HG03571 (cell line): ENCODE measurements at regions not wholly inside any gene's neighbourhood (a gene's known extent, or its start where the extent isn't known, plus 50 kb on each side); places are given as distances from the start of the nearest gene placed in this dataset.
"Not testable (repeated sequence)": the region's sequence is repeated elsewhere in the genome, so short reads cannot be mapped to it uniquely, and the experiment has no call there.

Experiments
- ATAC-seq: cut with Tn5 transposase; IDR thresholded peaks from one replicate; pipeline ENCODE4 v1.9.1; 2021; ENCODE audit not compliant: unreplicated experiment

DNA sequence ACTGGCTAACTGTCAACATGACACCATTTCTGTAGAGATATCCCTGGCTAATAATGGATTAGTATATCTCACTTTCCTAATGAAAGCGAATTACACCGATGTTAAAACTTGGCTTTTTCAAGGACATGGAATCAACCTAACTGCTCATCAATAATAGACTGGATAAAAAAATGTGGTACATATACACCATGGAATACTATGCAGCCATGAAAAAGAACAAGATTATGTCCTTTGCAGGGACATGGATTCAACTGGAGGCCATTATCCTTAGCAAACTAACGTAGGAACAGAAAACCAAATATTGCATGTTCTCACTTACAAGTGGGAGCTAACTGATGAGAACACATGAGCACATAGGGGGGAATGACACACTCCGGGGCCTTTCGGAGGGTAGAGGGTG lies 62.6 kb downstream of the ZIC1 start:
- ATAC-seq, result no peak

DNA sequence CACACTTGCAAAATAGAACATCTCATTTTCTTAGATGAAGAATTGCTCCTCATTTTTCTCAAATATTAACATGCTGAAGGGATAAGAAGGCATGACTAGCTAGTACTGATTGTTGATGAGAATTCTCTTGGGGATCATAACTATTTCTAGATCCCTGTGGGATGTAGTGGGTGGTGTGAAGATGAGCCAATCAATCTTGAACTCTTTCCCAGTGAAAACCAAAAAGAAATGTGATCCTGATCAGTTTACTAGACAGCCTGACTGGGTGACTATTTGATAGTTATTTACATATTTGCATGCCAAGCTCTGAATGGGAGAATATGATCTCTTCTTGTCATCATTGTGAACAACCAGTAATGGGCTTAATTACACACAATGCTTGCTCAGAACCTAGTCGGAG lies 63.7 kb downstream of the ZIC1 start:
- no peak for ATAC-seq

DNA sequence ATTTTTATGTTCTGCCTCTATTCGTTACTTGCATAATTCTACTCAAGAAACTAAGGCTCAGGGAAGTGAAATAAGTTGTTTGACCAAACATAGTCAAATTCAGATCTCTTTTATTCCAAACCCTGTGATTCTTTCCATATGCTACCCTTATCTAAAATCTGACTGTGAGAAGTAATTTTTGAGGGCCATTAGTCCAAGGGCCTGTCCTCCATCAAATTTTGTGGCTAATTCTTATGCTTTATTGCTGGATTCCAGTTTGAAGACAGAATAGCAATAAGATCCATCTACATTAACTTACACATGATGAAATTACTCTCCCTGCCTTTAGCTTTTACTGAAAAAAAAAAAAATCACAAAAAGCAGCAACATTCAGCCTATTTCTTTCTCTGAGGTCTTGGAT lies 74.0 kb downstream of the ZIC1 start:
- ATAC-seq, result no peak

DNA sequence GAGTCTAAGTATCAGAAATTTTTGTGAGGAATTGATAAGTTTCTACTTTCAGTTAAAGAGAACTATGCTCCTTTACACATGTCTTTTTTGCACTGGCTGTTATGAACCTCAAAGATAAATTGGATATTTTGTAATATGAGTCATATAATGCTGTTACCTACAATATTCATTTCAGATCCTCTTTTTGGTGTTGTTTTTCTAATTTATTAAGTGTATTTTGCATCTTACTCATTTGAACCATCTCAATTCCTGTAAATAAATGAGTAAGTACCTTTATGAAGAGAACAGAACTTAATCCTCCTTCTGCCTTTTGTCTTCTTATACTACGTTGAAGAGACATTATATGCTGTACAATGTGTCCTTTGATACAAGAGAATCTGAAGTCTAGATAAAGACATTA lies 74.4 kb downstream of the ZIC1 start:
- ATAC-seq, result no peak

DNA sequence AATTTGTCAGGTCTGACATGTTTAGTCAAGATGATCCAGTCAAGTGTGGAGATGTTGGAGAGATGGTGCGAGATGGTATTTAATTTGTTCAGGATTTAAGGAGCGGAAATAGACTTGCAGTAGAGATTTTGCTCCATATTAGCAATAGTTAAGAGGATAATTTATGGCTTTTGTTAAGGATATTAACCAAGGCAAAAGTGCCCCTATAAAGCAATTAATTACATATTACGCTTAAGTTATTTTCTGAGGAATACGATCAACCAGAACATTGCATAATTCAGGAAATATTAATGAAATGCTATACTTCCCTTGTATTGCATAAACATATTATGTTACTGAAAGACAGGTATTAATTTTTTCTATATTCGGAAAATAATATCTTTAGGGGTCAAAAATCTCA lies 83.9 kb downstream of the ZIC1 start:
- no peak for ATAC-seq

DNA sequence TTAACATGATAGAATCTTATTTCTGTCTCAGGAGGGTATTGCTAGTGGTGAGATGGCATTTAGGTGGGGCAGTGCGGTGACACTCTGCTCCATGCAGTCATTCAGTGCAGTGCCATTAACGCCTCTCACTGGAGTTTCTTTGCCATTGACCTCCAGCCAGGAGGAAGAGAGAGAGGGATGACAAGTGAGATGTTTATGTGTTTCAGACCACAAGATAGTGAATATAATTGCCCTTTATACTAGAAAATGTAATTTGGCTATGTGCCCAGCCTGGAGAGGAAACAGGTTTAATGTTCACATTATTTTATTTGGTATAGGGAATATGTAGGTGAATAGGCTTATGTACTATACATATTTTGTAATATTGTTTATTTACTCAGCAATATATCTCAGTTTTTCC lies 84.5 kb downstream of the ZIC1 start:
- no peak for ATAC-seq

DNA sequence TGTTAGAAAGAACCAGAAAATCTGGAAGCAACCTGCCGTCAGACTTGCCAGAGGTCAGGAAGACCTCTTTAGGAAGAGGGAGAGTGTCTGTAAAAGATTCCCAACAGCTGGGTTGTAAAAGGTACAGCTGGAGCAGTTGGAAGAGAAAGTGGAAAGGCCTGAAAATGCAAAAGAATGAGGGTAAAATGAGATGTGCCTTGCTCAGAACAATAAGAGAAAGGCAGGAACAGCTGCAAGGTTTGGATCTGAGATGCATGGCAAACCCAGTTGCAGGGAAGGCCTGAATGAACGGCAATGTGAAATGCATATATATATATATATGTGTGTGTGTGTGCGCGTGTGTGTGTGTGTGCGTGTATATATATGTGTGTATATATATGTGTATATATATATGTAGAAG lies 88.1 kb downstream of the ZIC1 start:
- no peak for ATAC-seq

DNA sequence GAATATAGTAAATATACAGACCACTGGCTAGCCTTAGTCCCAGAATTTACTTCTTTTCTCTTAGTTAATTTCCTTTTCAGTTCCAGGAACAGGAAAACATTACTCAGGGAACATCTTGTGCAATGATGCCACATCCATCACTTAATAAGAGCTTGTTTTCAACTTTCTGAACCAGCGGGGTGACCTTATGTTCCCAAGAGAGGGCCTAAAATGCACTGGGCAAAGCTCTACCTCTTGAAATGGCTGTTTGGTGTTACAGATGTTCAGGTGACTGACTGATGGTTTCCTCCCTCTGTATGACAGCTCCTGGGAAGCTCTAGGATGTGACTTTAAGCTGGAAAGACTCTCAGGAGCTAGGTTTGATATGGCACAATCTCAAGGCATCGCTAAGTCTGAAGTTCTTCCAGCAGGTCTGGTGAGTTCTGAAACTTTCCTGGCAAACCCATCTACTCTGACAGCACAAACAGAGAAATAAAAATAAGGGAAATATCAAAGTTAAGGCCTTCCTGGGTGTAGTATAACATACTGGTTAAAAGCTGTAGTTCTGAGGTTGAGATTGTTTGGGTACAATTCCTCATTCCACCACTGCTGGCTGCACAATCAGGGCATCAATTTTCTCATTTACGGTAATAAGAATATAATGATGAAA lies 98.6 kb downstream of the ZIC1 start:
- ATAC-seq, result no peak

DNA sequence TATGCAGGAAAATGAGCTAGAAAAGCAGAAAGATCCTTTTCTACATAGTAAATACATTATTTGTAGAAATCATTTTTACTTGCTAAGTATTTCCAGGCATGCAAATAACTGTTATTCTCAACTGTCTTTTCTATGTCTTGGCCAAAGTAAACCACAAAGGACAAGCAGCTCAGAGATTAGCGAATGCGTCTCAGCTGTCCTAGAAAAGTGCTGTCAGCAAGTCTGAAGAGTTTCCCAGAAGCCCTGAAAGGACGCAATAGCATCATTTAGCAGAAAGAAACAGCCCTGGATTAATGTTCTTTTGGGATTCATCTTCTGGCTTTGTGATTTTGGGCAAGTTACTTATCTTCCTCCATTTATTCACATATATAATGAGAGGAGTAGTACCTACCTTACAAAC lies 100.3 kb downstream of the ZIC1 start:
- no peak for ATAC-seq

DNA sequence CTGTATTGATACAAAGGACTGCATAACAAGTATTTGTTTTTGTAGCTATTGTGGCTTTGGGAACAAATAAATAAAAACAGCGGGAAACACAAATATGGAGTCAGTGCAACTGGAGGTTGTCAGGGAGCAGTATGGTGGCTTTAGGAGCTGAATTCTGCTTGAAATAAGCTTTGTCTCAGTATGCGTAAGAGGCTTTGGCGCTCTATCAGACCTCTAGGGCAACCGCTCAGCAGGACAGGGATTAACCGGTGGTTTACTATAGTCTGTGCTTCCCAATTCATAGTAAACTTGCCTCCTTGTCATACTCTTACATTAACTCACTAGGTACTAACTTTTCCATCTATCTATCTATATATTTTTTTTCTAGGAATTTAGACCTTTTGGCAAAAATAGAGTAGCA lies 104.6 kb downstream of the ZIC1 start:
- no peak for ATAC-seq

DNA sequence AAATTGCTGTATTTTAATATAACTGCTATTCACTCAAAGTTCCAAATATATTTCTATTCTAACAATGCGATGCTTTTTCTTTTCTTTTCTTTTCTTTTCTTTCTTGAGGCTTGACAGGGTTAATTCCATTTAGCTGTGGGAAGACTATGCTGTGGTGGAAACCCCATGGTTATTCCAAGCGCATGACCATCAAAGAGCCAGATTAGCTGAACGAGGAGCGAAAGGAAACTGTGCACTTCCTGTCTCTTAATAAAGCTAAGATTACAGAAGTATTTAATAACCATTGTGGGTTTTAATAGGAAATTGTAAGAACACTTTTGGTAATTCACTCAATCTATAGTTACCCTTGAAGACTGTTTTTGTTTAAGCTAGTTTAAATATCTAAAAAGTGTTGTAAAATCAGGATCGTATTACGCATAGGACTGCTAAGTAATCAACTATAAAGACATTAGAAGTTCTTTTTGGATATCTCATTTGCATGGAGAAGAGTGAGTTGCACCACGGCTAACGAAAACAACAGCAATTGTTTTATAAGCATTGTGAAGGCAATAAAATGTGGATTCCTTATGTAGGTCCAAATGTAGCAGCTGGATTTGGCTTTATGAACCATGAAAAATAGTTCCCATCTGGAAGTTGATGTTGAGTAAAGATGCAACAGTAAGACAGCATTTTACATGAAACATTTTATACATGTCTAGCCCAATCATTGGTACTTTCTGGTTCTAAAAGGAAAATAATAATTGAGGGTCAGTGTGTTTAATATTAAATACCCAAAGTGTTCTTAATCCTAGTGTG lies 105.4 kb downstream of the ZIC1 start:
- ATAC-seq, result no peak

DNA sequence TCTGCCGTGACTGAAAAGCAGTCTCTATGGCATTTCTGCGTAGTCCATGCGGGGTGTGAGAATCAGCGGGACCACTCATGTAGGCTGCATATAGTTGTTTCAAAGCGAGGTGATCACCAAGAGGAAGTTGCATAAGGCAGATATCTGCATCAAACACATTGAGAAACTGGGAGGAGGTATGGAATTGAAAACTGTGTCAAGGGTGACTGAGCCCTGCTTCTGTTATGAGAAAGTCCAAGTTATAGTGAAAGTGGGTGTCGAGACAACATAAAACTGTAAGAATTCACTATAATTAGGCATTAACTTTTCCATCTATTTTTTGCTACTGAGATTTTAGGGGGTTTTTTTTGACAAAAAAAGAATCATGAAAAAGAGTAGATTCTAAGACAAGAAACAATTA lies 109.3 kb downstream of the ZIC1 start:
- no peak for ATAC-seq

DNA sequence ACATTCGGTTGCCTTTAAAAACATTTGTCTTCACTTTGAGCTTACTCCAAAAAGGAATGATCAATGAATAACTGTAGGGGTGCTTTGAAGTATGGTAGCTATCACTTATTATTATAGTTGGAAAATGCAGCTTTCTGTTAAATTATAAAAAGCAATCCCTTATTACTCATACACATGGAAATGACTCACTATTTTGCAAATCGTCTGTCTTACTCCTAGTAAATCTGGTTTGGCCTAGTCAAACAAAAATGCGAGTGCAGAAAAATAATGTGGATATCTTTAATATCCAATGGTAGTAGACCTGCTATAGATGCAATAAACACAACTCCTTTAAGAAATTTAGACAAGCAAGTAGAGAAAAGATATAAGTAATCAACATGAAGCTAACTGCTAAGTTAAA lies 112.5 kb downstream of the ZIC1 start:
- no peak for ATAC-seq

DNA sequence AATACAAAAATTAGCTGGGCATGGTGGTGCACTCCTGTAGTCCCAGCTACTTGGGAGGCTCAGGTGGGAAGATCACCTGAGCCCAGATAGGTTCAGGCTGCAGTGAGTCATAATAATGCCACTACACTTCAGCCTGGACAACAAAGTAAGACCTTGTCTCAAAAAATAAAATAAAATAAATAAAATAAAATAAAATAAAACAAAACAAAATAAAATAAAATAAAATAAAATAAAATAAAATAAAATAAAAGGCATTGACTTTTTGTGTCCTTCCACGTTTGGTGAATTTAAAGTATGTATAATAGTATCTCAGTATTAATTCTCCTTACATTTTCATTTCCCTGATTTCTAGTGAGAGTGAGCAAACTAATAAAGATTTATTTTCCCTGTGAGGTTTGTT lies 113.6 kb downstream of the ZIC1 start:
- not testable (repeated sequence) for ATAC-seq

DNA sequence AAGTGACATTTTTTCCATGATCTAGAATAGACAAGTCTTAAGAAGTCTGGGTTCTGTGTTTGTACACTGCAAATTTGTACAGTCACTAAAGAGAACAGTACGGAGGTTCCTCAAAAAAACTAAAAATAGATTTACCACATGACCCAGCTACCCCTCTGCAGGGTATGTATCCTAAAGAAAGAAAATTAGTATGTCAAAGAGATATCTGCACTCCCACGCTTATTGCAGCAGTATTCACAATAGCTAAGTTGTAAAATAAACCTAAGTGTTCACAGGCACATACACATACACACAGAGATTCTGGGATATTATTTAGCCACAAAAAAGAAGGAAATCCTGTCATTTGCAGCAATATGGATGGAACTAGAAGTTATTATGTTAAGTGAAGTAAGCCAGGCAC lies 120.4 kb downstream of the ZIC1 start:
- no peak for ATAC-seq

DNA sequence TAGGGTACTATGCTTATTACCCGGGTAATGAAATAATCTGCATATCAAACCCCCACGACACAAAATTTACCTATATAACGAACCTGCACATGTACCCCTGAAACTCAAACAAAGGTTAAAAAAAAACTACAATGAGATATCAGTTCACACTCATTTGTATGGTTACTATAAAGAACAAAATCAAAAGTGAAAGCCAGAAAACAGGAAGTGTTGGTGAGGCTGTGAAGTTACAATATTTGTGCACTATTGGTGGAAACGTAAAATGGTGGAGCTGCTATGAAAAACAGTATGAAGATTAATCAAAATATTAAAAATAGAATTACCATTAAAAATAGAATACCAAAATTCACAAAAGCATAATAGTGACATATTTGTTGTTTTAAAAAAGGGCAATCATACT lies 128.9 kb downstream of the ZIC1 start:
- ATAC-seq, result no peak

DNA sequence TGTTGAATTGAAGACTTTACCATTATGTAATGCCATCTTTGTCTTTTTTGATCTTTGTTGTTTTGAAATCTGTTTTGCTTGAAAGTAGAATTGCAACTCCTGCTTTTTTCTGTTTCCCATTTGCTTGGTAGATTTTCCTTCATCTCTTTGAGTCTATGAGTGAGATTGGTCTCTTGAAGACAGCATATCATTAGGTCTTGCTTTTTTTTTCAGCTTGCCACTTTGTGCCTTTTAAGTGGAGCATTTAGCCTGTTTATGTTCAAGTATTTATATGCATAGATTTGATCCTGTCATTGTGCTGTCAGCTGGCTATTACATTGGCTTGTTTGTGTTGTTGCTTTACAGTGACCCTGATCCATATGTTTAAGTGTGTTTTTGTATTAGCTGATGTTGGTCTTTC lies 131.8 kb downstream of the ZIC1 start:
- ATAC-seq, result no peak

DNA sequence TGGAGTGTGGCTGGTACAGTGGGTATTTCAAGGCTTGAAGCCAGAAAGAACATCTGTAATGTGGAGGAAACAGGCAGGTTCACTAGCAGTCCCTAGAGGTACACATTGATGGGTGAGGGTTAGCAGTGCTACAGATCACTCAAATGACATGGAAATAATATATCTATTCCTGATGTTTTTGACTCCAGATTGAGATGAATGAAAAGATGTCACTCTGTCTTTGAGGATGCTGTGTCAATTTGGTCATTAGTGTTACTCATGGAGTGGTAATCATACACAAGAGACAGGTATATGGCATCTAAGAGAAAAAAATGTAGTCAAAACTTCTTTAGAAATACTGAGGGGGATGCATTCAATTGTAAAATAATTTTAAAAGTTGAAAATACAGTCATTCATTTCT lies 135.1 kb downstream of the ZIC1 start:
- no peak for ATAC-seq

DNA sequence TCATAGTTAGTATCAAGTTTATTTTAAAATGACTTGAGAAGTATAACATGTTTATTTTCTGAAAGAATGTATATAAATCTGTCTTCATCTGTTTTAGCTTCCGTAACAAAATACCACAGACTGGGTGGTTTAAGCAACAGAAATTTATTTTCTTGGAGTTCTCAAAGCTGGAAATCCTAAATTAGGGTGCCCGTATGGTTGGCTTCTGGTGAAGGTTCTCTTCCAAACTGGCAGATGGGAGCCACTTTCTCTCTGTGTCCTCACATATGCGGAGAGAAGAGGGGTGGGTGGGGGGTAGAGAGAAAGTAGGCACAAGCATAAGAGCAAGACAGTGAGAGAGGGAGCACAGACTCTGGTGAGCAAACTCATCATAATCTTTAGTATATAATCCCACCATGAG lies 142.3 kb downstream of the ZIC1 start:
- ATAC-seq, result no peak

DNA sequence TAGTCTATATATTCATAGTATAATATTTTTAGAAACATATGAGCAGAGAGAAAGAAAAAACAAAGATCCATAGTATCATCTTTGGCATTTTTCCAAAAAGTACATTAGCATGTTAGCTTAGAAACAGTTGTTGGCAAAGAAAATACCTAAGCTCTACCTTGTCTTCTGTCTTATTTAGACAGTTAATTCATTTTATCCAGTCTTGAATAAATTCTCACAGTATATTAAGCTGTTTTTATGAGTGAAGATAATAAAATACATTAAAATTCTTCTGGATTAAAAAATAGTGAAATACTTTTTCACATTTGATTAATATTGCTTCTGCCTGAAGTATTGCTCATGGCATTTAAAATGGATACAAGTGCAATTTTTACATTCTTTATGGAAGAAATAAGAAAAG lies 145.2 kb downstream of the ZIC1 start:
- ATAC-seq, result no peak

DNA sequence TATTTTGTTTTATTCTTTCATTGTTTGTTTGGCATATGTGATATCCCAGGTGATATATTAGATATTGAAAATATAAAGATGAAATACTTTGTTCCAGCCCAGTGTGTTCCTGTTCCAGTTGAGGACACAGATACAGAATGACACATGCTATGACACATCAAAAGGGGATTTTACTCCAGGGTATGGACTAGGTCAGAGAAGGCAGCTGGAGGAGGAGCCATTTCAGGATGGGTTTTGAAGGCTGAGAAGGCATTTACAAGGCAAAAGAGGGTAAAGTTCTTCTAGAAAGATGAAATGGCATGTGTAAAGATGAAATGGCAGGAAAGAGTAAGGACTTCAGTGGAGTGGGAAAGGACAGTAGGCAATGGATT lies 163.8 kb downstream of the ZIC1 start:
- ATAC-seq, result no peak

DNA sequence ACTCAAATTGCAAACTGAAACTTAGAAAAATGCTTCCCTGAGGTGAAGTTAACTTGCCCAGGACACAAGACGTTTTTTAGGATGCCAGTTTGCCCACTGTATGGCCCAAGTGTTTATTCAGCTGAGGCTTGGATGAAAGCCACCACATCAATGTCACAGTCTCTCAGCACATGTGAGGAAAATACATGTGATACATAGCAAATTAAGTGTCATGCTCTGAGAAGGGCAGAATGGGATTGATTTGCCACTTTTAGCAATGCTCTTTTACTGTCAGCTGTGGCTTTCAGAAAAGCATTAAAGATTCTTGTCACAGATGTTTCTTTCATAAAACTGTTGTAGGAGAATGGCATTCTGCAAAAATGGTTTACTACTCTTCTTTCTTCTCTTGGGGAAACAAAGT lies 165.5 kb downstream of the ZIC1 start:
- ATAC-seq, result no peak

DNA sequence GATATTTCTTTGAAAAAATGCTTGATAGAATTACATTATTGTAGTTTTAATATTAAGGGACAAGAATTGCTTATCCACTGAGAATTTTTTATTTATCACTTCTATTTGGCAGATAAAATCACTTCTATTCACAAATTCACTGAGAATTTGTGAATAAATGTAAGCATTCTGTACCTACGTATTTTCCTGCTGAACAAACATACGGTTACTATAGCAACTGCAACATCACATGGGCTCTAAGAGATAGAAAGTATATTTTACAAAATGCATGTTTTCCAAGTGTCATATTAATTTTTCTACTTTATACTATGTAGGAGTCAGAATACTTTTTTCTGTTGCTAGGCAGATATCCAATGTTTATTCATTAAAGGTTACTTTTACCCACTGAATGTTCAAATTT lies 166.2 kb downstream of the ZIC1 start:
- no peak for ATAC-seq
